ENCODE measurements at regions not wholly inside any gene's neighbourhood (a gene's known extent, or its start where the extent isn't known, plus 50 kb on each side); places are given as distances from the start of the nearest gene placed in this dataset.

- DNase-seq (ENCODE audit: low spot score): no peak
Measured at GRCh38 chr4:81881855-81882621, 410.3 kb upstream of the RASGEF1B start.

DNA sequence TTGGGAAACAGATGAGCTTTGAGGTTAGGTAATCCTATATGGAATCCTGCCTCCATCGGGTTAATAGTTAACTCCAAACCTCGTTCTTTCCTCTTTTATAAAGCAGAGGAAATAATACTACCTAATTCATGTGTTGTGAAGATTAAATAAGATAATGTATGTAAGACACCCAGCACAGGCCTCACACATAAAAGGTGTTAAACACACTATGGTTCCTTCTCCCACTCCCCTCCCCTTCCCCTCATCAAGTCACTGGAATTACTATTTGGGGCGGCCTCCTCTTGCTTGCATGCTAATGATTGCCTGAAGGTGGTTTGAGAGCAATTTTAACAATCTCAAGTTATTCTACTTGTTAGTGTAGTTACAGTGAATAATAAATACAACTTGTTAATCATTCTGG lies 404.4 kb upstream of the RASGEF1B start:
- DNase-seq (ENCODE audit: low spot score): no peak

DNA sequence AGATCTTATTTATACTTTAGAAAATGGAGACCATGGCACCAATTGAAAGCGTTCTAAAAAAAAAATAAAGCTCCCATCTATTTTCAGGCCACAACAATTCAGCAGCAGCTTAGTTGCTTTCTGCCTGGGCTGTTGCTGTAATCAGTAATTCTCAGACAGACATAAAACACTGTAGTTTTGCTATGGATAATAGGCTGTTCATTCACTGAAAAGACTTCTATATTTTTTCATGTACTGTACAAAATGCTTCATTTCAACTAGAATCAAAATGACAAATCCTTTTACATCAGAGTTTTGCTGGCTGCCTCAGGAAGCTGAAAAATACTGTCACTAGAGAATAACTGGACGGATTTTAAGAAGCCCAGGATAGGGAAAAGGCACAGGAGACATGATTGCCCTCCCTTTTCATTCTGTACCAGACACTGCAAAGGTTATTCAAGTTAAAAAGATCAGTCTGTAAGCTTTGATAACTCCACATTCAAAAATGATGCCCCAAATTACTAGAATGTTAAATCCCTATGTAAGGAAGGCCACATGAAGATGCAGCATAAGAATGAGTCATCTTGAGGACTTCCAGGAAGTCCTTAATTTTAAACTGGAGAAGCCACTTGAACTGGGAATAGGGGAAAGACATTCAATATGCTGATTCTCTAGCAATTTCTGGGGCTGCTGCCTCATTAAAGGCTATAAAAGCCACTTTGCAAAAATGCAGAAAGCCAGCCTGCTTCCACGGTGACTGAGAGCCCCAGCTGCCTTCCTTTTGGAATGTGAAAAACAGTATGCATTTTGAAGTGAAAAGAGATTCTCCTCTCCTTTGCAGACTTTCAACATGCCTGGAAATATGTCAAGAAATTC lies 403.2 kb upstream of the RASGEF1B start:
- no peak for DNase-seq (ENCODE audit: low spot score)

GRCh38 chr4:81870275-81870674 lies 398.6 kb upstream of the RASGEF1B start:
- DNase-seq (ENCODE audit: low spot score): no peak

GRCh38 chr4:81860111-81860510 lies 388.4 kb upstream of the RASGEF1B start:
- DNase-seq (ENCODE audit: low spot score): no peak

DNA sequence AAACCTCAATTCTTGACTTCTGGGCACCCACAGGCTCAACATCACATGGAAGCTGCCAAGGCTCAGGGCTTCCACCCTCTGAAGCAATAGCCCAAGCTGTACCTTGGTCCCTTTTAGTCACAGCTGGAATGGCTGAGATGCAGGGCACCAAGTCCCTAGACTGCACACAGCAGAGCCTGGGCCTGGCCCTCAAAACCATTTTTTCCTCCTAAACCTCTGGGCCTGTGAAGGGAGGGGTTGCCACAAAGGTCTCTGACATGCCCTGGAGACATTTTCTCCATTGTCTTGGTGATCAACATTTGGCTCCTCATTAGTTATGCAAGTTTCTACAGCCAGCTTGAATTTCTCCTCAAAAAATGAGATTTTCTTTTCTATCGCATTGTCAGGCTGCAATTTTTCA lies 382.7 kb upstream of the RASGEF1B start:
- DNase-seq (ENCODE audit: low spot score): no peak

- DNase-seq (ENCODE audit: low spot score): no peak
Measured at GRCh38 chr4:81852031-81852715, 380.5 kb upstream of the RASGEF1B start.

DNA sequence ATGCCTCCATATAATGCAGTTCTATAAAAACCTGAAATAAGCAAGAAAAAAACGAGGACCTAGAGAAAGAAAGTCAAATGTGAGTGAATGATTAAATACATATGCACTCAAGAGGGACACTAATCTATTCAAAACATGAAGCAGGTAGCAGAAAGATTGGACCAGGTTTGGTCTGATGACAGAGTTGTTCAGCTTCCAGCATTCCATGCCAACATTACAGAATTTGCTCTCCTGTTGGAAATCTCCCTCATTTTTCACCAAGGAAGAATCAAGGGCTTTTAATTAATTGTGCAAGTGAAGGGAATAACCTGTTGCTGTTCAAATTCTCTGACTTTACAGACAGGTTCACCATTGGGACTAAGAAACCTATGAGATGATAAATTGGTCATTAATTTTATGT lies 379.0 kb upstream of the RASGEF1B start:
- no peak for DNase-seq (ENCODE audit: low spot score)

GRCh38 chr4:81845761-81846160 lies 374.1 kb upstream of the RASGEF1B start:
- DNase-seq (ENCODE audit: low spot score): no peak

- DNase-seq (ENCODE audit: low spot score): no peak
Measured at GRCh38 chr4:81845273-81845672, 373.6 kb upstream of the RASGEF1B start.

GRCh38 chr4:81844717-81845116 lies 373.0 kb upstream of the RASGEF1B start:
- peak; percentile 83 for DNase-seq (ENCODE audit: low spot score)

GRCh38 chr4:81839347-81840042 lies 367.8 kb upstream of the RASGEF1B start:
- no peak for DNase-seq (ENCODE audit: low spot score)

GRCh38 chr4:81838586-81838985 lies 366.9 kb upstream of the RASGEF1B start:
- no peak for DNase-seq (ENCODE audit: low spot score)

- DNase-seq (ENCODE audit: low spot score): no peak
Measured at GRCh38 chr4:81836716-81837115, 365.0 kb upstream of the RASGEF1B start.

- no peak for DNase-seq (ENCODE audit: low spot score)
Measured at GRCh38 chr4:81833576-81833975, 361.9 kb upstream of the RASGEF1B start.

DNA sequence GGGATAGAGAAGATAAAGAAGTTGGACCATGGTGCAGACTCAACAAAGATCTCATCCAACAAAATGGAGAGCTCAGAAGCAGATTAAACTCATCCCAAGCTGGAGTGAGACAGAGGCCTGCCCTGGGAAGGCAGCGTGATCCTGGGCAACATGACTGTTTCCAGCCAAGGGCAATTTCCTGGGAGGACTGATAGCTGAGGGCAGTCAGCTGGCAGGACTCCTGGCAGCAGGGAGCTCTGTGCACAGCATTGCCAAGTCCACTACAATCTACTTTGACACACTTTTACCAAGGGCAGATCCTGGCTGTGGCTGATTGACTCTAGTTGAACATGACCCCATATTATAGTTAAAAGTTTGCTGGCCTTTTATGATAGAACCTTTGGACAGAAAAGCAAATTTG lies 357.3 kb upstream of the RASGEF1B start:
- DNase-seq (ENCODE audit: low spot score): no peak

DNA sequence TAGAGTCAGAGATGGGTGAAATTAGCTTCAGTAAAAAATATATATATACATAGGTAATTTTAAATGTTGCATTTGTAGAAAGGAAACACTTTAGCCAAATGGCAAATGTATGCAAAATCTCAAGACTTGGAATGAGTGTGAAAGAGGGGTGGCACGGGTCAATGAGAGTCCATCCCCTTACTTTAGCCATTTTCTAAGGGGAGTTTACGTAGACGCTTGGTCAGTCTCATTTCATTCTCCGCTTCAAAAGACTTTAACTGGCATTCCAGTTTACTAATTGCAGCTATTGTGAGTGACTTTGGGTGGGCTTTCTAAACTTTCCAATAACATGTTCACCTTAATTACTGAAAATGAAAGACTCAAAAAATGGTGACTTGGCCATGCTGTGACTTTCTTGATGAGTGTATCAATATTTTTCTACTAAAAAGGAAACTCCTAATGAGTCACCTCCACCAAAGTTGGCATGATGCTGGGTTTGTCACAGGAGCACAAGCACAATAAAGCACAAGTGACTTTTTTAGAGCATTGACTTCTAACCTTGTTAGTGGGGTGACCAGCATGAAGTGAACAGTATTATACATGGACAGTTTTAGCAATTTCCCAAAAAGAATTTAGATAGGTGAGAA lies 356.0 kb upstream of the RASGEF1B start:
- no peak for DNase-seq (ENCODE audit: low spot score)

DNA sequence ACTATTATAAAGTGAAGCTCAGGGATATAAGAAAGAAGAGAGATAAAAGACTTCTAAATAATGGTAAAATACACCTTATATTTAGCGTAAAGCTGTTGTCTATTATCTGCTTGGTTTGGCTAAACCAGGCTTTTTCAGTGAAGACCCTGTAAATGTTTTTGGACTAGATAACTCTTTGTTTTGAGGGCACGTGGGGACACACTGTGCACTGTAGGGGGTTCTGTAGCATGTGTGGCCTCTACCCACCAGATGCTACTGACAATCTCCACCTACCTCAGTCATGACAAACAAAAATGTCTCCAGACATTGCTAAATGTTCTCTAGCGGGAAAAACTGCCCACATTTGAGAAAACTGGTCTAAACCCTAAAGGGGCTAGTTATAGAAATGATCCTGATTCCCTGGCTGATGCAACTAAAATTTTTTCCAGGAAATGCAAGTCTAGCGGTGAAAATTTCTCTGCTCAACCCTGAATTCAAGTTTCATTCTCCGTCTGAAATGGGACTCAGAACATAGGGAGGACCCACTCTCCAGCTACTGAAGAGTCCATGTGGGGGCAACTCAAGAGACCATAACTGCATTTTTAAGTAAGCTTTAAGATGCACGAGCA lies 355.2 kb upstream of the RASGEF1B start:
- no peak for DNase-seq (ENCODE audit: low spot score)

- no peak for DNase-seq (ENCODE audit: low spot score)
Measured at GRCh38 chr4:81826335-81826734, 354.6 kb upstream of the RASGEF1B start.

DNA sequence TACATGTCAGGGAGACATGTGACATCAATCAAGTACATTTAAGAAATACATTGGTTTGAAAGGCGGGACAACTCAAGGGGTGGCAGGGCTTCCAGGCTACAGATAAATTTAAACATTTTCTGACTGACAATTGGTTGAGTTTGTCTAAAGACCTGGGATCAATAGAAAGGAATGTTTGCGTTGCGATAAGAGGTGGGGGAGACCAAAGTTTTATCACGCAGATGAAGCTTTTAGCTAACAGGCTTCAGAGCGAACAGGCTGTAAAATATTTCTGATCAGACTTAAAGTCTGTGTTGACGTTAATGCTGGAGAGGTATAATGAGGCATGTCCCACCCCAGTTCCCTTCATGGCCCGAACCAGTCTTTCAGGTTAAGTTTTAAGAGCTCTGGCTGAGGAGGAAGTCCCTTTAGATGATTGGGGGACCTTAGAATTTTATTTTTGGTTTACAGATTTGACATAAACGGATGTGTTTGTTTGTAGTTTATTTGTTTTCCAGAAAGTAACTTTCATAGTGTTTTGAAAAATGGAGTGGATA lies 346.7 kb upstream of the RASGEF1B start:
- no peak for DNase-seq (ENCODE audit: low spot score)

All from CD4-positive, alpha-beta T cell treated with Interleukin-2 at 100 ng/mL for 4 hours (primary cell).